Kidney glomerular epithelial cell (primary cell): ENCODE measurements at regions not wholly inside any gene's neighbourhood (a gene's known extent, or its start where the extent isn't known, plus 50 kb on each side); places are given as distances from the start of the nearest gene placed in this dataset.

Experiments used
- DNase-seq: peaks from one replicate; lab custom pipeline; 2025; lab: John Stamatoyannopoulos, UW

DNA sequence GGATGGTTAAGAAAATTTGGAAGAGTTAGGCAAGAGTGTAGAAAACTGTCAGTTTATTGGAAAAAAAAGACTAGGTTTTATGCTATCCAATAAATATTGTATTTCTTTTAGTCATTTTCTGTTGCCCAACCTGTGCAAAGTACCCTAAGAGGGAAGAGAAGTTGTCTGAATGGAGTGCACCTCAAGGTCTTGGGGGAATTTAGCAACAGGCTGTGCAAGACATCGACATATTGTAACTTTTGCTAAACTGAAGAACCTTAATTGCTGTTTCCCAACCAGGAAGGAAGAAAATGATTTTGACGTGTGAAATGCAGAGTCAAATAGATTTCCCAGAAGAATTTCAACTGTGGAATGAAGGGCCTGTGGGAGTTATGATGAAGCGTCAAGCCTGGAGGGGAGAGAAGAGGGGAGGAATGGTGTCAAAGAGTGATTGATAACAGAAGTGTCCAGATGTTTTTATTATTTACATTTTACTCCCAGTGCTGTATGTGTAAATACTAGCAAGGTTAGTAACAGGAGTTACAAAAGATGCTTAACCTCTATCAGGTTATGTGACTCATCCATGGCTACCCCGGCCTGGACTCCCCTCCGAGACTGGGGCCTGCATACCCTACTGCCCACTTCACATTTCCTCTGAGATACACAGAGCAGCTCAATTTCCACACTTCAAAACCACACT is 246.8 kb downstream of the MYLK4 start:
- DNase-seq: peak; percentile 78

DNA sequence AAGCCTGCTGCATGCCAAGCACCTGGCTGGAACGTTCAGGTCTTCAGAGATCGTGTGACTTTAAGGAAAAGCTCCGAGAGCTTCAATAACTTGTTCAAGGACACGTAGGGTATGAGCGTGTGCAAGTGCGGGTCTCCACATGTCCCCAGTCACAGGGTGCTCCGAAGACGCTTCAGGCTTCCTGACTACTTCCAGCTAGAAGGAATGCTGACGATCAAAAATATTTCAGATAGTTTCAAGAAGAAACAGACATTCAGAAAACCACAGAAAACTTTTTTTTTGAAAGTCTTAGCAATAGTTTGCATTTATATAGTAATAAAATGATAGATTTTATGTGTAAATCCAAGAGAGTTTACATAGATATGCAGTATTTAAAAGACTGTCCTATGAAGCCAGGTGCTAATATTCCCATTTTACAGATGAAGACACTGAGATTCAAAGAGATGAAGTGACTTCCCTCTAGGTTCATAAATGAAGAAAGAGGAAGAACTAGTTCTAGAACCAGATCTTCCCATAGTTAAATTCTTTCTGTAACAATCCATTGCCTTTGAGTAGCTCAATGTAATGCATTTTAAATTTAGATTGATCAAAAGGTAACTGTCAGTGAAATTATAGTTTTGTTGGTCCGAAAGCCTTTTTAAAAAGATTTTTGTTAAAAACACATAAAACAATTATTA is 247.6 kb downstream of the MYLK4 start:
- no peak for DNase-seq

GRCh38 chr6:2502096-2502997 is 248.4 kb downstream of the MYLK4 start:
- no peak for DNase-seq

GRCh38 chr6:2497922-2498623 is 252.6 kb downstream of the MYLK4 start:
- peak; percentile 92 for DNase-seq

GRCh38 chr6:2496291-2496690 is 250.9 kb upstream of the GMDS start:
- no peak for DNase-seq

- DNase-seq: no peak
Observed at GRCh38 chr6:2492686-2493523, 247.5 kb upstream of the GMDS start.

DNA sequence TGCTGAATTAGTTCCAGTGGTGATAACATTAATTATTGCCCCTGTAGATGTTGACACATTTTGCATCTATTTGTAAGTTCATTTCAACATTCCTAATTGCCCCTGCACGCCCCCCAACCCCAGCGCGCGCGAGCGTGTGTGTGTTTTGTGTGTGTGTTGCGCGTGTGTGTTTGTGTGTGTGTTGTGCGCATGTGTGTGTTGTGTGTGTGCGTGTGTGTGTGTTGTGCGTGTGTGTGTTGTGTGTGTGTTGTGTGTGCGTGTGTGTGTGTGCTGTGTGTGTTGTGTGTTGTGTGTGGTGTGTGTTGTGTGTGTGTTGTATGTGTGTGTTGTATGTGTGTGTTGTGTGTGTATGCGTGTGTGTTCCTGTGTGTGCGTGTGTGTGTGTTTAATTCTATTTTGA is 245.7 kb upstream of the GMDS start:
- DNase-seq: no peak

- no peak for DNase-seq
Observed at GRCh38 chr6:2488578-2488977, 243.2 kb upstream of the GMDS start.

DNA sequence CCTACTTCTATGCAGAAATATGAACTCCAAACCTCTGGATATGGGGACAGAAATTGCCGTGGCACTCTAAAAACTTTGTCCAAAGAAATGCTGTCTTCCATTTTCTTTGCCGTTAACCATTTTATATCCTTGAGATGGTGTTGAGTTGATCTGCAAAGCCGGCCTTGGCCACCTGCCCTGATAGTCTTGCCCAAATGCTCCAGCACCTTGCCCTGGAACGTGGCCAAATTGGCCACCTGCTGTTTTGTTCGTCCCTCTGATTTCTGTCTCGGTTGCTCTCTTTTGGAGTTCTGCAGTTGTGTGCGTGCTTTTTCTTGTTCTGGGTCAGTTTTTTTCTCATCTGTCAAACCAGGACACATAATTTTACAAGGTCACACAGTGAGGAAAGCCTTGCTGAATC is 239.7 kb upstream of the GMDS start:
- DNase-seq: no peak

- DNase-seq: no peak
Observed at GRCh38 chr6:2482773-2483172, 237.4 kb upstream of the GMDS start.

GRCh38 chr6:2481307-2481706 is 235.9 kb upstream of the GMDS start:
- no peak for DNase-seq

GRCh38 chr6:2480267-2480966 is 235.0 kb upstream of the GMDS start:
- DNase-seq: no peak

DNA sequence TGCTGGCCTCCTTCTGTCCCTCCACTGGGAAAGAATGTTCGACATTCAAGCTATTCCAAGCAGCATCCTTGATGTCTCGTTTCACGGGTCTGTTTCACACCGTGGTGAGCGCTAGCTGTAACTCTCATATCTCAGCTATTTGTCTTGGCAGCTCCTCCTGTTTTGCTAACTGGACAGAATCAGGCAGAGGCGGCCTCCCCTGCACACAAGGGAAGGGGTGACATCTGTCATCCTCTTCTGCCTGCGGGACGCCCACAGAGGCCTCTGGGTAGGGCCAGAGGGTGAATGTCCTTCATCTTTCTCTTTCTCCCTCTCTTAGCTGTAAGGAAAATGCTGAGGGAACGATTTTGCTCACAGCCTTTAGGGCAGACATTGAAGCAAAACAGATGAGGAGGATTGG is 232.8 kb upstream of the GMDS start:
- DNase-seq: peak; percentile 80

DNA sequence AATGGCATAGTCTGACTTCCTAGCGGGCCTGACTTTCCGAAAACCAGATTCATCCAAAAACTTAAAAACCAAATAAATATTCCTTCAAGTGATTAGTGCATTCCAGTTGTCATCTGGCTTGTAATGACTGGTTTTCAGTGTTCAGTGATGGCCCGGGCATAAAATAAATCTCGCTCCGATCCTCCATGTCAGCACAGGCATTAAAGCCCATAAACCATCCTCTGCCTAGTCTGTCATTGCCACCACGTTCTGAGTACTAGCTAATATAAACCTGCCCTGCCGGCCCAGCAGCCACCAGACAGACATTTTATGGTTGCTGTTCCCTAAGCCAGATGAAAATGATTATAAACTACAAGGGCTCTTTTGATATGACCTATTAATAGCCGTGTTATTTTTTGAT is 232.3 kb upstream of the GMDS start:
- no peak for DNase-seq

DNA sequence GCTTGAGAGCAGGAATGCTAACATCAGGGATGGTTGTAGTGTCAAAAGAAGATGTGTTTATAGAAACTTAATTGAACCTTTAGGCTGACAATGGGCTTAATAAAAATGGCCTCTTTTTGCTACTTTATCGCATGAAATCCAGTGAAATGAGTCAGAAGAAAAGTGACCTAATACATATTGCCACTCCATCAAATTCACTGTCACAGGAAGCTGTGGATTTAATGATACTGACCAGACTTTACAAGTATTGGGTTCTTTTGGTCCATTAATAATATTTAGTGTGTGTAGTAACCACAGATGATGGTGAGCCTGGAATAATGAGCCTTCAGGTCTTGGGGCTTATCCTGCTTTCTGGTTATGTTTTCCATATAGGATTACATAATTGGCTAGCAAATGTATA is 231.8 kb upstream of the GMDS start:
- DNase-seq: no peak

DNA sequence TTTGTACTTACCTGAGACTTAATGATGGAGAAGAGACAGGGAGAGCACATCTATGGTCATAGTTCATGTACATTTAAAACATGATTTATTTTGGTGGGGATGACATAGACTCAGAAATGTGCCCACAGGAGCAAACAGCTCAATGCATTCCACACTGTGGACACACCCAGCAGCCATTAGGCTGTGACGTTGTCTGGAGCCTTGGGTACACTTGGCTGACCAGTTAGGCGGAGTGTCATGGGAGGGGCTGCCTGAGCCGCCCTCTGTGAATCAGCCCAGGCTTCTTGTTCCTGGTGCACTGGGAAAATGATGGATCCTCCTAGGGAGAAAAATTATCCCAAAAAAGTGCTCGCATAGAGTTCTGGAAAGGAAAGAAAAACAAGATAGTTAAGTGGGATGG is 231.0 kb upstream of the GMDS start:
- DNase-seq: peak; percentile 50

DNA sequence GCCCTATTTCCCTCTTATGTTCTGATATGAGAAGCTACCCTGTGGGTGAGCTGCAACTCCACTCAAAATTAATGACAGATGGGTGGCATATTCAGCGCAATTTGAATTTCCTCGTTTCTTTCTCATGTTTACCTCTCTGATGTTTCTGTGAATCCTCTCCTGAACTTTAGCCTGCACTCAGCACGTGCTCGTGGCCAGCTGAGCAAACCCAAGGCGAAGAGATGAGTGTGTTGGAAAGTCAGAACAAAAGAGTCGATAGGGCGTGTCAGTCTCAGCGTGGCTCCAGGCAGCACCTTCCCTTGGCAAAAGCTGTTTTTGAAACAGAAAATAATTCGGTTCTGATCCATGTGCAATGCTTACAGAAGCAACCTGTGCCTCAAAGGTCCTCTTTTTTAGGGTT is 226.1 kb upstream of the GMDS start:
- no peak for DNase-seq

- no peak for DNase-seq
Observed at GRCh38 chr6:2469428-2469827, 224.0 kb upstream of the GMDS start.

GRCh38 chr6:2468601-2468955 is 223.2 kb upstream of the GMDS start:
- DNase-seq: no peak

DNA sequence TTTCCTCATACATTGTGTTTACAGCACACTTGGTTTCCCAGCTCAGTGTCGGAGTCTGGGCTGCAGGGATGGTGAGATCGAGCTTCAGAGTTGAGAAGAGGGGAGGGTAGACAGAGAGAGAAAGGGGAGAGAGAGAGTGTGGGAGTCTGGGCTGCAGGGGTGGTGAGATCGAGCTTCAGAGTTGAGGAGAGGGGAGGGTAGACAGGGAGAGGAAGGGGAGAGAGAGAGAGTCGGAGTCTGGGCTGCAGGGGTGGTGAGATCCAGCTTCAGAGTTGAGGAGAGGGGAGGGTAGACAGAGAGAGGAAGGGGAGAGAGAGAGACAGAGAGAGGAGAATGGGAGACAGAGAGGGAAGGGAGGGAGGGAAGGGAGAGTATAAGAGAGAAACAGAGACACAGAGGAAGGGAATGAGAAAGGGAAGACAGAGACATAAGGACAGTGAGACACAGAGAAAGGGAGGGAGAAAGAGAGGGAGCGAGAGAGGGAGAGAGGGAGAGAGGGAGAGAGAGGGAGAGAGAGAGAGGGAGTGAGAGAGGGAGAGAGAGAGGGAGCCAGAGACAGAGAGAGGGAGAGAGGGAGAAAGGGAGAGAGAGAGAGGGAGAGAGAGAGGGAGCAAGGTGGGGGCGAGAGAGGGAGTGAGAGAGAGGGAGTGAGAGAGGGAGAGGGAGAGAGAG is 222.7 kb upstream of the GMDS start:
- DNase-seq: no peak
